Stimulated activated naive CD4-positive, alpha-beta T cell (primary cell): ENCODE measurements at regions not wholly inside any gene's neighbourhood (a gene's known extent, or its start where the extent isn't known, plus 50 kb on each side); places are given as distances from the start of the nearest gene placed in this dataset.
A peak's percentile ranks its signal among the peaks of the same experiment; 100 is the strongest.

Experiments used
- DNase-seq, 6 experiments: peaks; one replicate each; lab custom pipeline; 2025; lab: John Stamatoyannopoulos, UW

- DNase-seq: no peak
Observed at GRCh38 chr4:181685461-181685860, 557.7 kb upstream of the TENM3 start.

- peak in 1 of 6 experiments; percentile 0 for DNase-seq
Observed at GRCh38 chr4:181685911-181686310, 557.3 kb upstream of the TENM3 start.

GRCh38 chr4:181687116-181687515 lies 556.1 kb upstream of the TENM3 start:
- DNase-seq: no peak

DNA sequence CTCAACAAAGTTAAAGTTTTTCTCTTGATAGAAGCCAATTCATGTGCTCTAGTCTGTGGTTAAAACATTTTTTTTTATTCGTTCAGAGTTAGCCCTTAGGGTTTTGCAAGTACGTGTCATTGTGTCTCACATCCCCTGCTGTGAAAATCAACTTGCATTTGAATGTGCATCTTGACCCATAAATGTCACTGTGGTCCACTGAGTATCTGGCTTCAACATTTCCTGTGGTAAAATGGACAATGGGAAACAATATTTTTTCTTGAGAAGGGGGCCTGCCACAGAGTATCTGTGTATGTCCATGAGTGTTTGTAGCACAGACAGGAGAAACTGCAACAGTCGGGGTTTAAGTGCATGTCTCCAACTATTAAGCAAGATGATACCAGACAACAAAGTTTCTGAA lies 554.8 kb upstream of the TENM3 start:
- DNase-seq: no peak

GRCh38 chr4:181688872-181689271 lies 554.3 kb upstream of the TENM3 start:
- DNase-seq: no peak

DNA sequence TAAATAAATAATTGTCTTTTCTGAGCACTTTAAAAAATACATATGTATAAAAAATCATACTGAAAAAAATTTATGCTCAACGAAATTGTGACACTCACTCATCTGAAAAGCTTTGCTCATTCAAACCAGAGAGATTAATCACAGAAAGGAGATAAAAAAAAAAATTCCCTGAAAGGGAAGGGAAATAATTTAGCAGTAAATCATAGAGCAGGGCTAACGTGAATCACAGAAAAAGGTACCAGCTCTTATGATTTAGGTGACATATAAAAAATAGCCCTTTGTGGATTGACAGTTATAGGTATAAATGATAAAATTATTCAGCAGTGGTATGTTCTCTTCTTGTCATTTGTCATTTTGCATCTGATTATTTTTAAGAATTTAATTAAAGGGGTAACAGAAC lies 552.7 kb upstream of the TENM3 start:
- DNase-seq: no peak

DNA sequence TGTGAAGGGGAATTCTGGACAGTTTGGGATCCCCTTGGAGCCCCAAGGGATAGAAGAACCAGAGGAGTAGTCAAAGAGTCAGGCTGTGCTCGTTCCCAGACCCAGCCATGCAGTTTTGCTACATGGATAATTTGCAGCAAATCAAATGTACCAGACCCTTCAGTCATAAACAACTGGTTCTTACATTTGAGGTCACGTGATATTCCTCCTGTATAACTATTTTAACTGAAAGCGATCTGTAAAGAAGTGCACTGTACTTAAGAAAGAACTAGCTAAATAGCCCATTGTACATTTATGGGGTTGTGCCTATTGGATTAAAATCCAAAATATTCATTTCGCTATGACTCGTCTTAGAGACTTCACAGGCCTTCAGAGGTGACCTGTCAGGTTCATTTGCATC lies 550.2 kb upstream of the TENM3 start:
- DNase-seq: no peak

DNA sequence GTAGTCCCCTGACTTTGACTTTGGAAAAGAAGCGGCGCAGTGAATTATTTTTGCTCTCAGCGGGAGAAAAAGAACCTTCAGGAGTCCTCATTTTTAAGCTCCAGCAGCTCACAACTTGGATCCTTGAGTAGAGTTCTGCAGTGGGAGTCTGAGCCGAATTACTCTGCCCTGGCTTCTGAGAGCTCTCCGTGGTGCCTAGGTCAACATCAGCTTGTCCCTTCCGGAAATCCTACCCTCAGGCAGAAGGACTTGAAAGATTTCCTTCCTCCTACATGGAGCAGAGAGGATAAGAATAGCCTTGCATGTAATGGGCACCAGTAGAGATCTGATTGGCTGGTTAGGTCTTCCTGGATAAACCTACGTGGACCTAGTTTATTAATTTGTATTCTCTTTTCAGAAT lies 549.7 kb upstream of the TENM3 start:
- DNase-seq: no peak

GRCh38 chr4:181698221-181698620 lies 545.0 kb upstream of the TENM3 start:
- no peak for DNase-seq

DNA sequence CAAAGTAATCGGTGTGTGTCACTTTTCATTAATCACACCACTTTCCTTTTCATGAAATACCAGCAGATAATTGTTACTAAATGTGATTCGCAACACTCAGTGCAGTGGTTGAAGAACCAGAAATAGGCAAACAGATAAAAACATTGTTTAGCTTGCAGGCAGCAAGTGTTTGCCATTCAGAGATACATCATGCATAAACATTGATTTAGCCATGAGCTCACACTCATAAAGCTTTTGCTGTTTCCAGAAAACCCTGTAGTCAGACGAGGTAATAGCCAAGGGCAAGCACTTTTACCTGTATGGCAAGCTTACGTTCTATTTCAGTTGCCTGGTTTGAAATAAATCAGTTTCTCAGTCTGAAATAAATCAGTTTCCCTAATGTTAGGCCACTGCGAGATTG lies 542.0 kb upstream of the TENM3 start:
- no peak for DNase-seq

DNA sequence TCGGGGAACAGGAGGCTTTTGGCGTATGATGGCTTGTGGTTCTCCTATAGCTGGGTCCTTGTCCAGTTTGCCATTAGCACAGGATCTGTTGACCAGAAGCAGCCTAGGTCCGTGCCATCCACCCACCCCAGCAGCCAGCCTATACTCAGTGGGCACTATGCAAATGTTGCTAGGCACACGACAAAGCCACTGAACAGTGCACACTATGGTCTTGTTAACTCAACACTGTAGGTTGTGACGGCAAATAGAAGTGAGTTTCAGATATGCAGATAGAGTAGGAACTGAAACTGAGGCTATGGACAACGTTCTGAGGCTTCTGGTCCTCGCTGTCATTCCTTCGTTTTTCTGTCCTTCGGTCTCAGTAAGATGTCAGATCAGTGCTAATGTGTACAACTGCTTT lies 541.3 kb upstream of the TENM3 start:
- DNase-seq: no peak

GRCh38 chr4:181702864-181703495 lies 540.2 kb upstream of the TENM3 start:
- DNase-seq: no peak

GRCh38 chr4:181710143-181710542 lies 533.1 kb upstream of the TENM3 start:
- DNase-seq: no peak

DNA sequence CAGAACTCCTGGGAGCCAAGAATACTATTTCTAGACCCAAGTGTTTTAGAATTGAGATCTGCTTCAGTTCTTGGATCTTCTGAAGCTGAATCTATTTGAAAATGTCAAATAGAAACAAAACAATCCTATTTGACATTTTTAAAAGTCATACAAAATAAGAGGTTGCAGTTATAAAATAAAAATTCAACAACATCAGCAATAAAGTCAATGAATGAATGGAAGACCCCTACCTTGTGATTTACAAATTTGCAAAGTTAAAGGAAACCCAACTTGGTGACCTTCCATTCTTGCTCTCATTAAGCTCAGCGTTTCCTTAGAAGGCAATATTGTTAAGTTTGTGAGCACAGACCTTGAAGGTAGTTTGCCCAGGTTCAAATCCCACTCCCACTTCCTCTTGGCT lies 531.8 kb upstream of the TENM3 start:
- DNase-seq: no peak

DNA sequence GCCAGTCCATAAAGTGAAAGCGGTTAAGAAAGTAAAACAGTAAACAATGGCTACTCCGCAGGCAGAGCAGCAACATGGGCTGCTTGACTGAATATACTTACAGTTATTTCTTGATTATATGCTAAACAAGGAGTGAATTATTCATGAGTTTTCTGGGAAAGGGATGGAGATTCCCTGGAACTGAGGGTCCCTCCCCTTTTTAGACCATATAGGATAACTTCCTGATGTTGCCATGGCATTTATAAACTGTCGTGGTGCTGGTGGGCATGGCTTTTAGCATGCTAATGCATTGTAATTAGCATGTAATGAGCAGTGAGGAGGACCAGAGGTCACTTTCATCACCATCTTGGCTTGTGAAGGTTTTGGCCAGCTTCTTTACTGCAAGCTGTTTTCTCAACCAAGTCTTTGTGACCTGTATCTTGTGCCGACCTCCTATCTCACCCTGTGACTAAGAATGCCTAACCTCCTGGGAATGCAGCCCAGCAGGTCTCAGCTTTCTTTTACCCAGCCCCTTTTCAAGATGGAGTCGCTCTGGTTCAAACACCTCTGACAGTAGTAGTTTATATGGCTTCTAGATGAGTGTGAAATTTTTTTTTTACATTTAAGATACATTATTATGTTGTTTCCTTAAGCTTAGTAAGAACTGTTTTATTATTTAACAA lies 514.8 kb upstream of the TENM3 start:
- no peak for DNase-seq

- DNase-seq: no peak
Observed at GRCh38 chr4:181731900-181732299, 511.3 kb upstream of the TENM3 start.

DNA sequence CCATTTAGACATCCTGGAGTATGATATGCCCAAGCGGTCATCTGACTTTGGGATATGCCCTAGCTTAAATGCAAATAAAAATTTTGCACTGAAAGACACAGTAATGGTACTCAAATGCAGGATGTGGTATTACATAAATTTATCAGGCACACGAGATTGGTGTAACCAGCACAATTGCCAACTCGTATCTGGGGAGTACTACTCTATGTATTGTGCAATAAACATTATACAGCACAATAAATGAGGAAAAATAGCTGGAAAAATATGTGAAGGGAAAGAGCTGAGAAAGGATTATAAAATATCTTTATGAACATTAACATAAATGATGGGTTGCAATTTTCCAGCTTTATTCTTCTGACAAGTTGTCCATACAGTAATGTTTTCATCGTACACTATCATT lies 505.5 kb upstream of the TENM3 start:
- DNase-seq: no peak

- no peak for DNase-seq
Observed at GRCh38 chr4:181739031-181739430, 504.2 kb upstream of the TENM3 start.

DNA sequence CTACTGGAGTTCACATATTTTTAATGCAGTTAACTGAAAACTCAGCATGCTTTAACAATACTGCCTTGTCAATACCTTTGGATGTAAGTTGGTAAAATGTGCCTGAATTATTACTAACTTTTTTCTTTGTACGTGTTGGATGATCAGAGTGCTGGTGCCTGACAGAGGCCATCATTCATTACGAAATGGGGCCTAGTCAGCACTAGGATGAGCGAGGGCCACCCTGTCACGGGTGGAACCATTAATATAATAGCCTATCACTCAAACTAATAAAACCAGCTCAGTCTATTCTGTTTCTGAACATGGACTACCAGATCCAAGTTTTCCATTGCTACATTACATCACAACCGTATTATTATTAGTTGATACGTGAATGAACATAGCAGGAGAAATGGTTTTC lies 501.7 kb upstream of the TENM3 start:
- no peak for DNase-seq

DNA sequence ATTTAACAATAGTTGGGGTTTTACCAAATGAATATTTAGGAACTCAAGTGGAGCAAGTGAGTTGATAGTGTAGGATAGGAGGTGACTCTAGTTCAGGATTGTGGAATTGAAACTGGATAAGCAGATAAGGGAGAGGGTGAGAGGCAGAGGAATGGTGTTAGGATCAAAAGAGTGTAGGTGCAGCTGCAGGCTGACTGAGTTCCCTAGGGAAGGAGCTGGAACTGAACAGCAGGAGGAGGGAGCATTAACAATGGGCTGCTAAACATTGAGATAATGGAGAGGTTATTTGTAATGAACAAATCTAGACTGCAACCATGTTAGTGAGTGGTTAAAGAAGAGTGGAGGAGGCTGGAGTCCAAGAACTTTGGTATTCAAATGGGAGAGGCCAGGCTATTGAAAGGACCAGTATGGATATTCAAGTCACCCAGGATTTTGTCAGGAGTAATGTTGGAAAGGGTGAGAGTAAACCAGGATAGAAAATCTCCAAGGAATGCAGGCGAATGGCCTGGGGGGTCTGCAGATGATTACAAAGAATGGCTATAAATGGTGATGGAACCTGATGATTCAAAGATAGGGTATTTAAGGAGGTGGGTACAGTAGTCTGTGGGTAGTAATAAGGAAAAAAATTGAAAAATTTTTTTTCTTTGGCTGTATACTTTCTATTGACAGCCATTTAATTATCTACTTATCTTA lies 497.1 kb upstream of the TENM3 start:
- DNase-seq: no peak

DNA sequence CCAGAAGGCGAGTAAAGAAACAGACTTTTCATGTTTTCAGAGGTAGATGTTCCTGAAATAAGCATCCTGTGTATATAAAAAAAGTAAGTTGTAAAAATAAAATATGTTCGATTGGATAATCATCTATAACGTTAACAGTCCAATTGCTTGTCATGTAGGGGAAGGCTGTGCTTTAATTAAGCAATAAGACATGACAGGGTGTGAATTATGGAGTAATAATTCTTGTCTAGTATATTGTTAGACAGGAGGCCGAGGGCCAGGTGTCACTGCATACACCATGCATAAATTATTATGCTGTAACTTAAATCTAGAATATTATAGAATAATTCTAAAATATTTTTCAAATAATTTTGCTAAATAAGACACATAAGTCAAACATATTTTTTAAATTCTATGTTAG lies 494.6 kb upstream of the TENM3 start:
- DNase-seq: no peak

GRCh38 chr4:181752516-181752915 lies 490.7 kb upstream of the TENM3 start:
- DNase-seq: no peak

GRCh38 chr4:181753207-181753606 lies 490.0 kb upstream of the TENM3 start:
- DNase-seq: no peak

GRCh38 chr4:181755846-181756245 lies 487.4 kb upstream of the TENM3 start:
- DNase-seq: no peak
